Endothelial cell (in vitro differentiated cells): ENCODE measurements at regions not wholly inside any gene's neighbourhood (a gene's known extent, or its start where the extent isn't known, plus 50 kb on each side); places are given as distances from the start of the nearest gene placed in this dataset.

ENCODE experiments used
- DNase-seq: peaks from one replicate; pipeline ENCODE4 v3.0.0; 2021; ENCODE audit warnings: low spot score
- H3K27ac Mint-ChIP-seq: one replicate; pipeline ENCODE4 v1.8.0; 2021; ENCODE audit warnings: mixed read lengths, inconsistent platforms; ENCODE audit not compliant: unreplicated experiment
- H3K27me3 Mint-ChIP-seq: one replicate; pipeline ENCODE4 v1.8.0; 2021; ENCODE audit warnings: mild to moderate bottlenecking, moderate library complexity, mixed read lengths, inconsistent platforms; ENCODE audit not compliant: unreplicated experiment
- H3K36me3 Mint-ChIP-seq: one replicate; pipeline ENCODE4 v1.8.0; 2021; ENCODE audit warnings: mild to moderate bottlenecking, low read depth, mixed read lengths, inconsistent platforms; ENCODE audit not compliant: unreplicated experiment
- H3K4me1 Mint-ChIP-seq: one replicate; pipeline ENCODE4 v1.8.0; 2021; ENCODE audit warnings: mild to moderate bottlenecking, mixed read lengths, inconsistent platforms; ENCODE audit not compliant: unreplicated experiment
- H3K4me3 Mint-ChIP-seq: one replicate; pipeline ENCODE4 v1.8.0; 2021; ENCODE audit warnings: mild to moderate bottlenecking, mixed read lengths, inconsistent platforms; ENCODE audit not compliant: unreplicated experiment
- H3K9me3 Mint-ChIP-seq: one replicate; pipeline ENCODE4 v1.8.0; 2021; ENCODE audit warnings: mixed read lengths, inconsistent platforms; ENCODE audit not compliant: unreplicated experiment
- CTCF ChIP-seq: fragments of 200-600 bp; sonication (generic); IDR thresholded peaks from one replicate; pipeline ENCODE4 v1.5.0; 2021; ENCODE audit warnings: antibody characterized with exemption; ENCODE audit not compliant: unreplicated experiment

- Mint-ChIP-seq H3K27ac (no peak overlapping the region), H3K9me3 (no peaks in the 10 kb centered on the region), H3K4me3 (no peak overlapping the region), H3K4me1 (peaks cover 3% of the 10 kb centered on the region), H3K27me3 (no peaks in the 10 kb centered on the region), H3K36me3 (no peaks in the 10 kb centered on the region)
- no peak for DNase-seq
- TF ChIP-seq CTCF: no peak
Observed at GRCh38 chr12:65651060-65651459, 173.2 kb upstream of the HMGA2 start.

- no peak for TF ChIP-seq CTCF
- H3K9me3 Mint-ChIP-seq: no peaks in the 10 kb centered on the region
- H3K36me3 Mint-ChIP-seq: no peaks in the 10 kb centered on the region
- H3K4me3 Mint-ChIP-seq: no peak overlapping the region
- no peak for DNase-seq
- H3K27me3 Mint-ChIP-seq: no peaks in the 10 kb centered on the region
- no peak overlapping the region for H3K27ac Mint-ChIP-seq
- peaks cover 3% of the 10 kb centered on the region for H3K4me1 Mint-ChIP-seq
Observed at GRCh38 chr12:65653321-65653720, 171.0 kb upstream of the HMGA2 start.

GRCh38 chr12:65653946-65654629 lies 170.2 kb upstream of the HMGA2 start:
- no peak for DNase-seq
- Mint-ChIP-seq H3K27ac (no peak overlapping the region), H3K4me1 (peaks cover 3% of the 10 kb centered on the region), H3K9me3 (no peaks in the 10 kb centered on the region), H3K27me3 (no peaks in the 10 kb centered on the region), H3K4me3 (no peak overlapping the region), H3K36me3 (no peaks in the 10 kb centered on the region)
- no peak for TF ChIP-seq CTCF

GRCh38 chr12:65655074-65655493 lies 169.2 kb upstream of the HMGA2 start:
- Mint-ChIP-seq H3K4me1 (peaks cover 7% of the 10 kb centered on the region), H3K36me3 (no peaks in the 10 kb centered on the region), H3K27me3 (no peaks in the 10 kb centered on the region), H3K4me3 (no peak overlapping the region), H3K9me3 (no peaks in the 10 kb centered on the region), H3K27ac (no peak overlapping the region)
- no peak for TF ChIP-seq CTCF
- no peak for DNase-seq

GRCh38 chr12:65656156-65656882 lies 168.0 kb upstream of the HMGA2 start:
- TF ChIP-seq CTCF: no peak
- H3K4me3 Mint-ChIP-seq: no peak overlapping the region
- no peaks in the 10 kb centered on the region for H3K27me3 Mint-ChIP-seq
- H3K9me3 Mint-ChIP-seq: no peaks in the 10 kb centered on the region
- H3K36me3 Mint-ChIP-seq: no peaks in the 10 kb centered on the region
- H3K4me1 Mint-ChIP-seq: peaks cover 7% of the 10 kb centered on the region
- H3K27ac Mint-ChIP-seq: no peak overlapping the region
- no peak for DNase-seq
